GM19463 (cell line): ENCODE measurements at regions not wholly inside any gene's neighbourhood (a gene's known extent, or its start where the extent isn't known, plus 50 kb on each side); places are given as distances from the start of the nearest gene placed in this dataset.
"Not testable (repeated sequence)": the region's sequence is repeated elsewhere in the genome, so short reads cannot be mapped to it uniquely, and the experiment has no call there.

Experiments
- ATAC-seq: cut with Tn5 transposase; IDR thresholded peaks from one replicate; pipeline ENCODE4 v1.9.1; 2021; ENCODE audit warnings: mild to moderate bottlenecking, moderate library complexity; ENCODE audit not compliant: unreplicated experiment

- no peak for ATAC-seq
These were observed 115.1 kb downstream of the OTOR start for GRCh38 chr20:16863303-16863702.

DNA sequence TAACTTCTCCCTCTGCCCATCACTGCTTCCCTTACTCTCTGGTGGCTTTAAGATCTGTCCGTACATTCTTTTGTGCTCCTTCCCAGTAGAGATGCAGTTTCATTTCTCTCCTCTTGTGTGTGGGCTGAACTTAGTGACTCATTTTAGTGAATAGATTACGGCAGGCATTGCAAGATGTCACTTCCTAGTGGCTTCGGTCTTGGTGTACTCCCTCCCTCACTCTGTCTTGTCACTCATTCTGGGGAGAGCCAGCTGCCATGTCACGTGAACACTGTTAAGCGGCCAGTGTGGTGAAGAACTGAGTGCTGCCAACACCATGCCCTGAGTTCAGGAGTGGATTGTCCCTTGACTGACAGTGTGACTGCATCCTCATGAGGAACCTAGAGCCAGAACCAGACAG, 115.9 kb downstream of the OTOR start:
- no peak for ATAC-seq

GRCh38 chr20:16864963-16865362, 116.8 kb downstream of the OTOR start:
- no peak for ATAC-seq

DNA sequence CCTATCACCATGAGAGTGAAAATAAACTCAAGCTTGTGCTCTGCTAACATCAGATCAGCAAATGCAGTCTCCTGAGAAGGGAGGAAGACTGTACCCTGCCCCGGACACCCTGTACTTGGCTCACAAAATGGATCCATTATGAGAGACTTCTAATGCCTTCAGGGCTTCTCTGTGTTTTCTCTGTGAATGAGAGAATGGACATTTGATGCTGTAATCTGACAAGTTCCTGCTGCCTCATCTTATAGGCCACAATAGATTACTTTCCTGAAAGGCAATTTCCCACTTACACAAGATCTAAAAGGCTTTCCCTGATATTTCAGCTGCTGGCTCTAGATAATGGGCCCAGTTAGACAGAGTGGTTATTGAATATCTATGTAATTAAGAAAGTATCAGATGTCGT, 117.2 kb downstream of the OTOR start:
- ATAC-seq, result no peak

- not testable (repeated sequence) for ATAC-seq
These were observed 125.0 kb downstream of the OTOR start for GRCh38 chr20:16873124-16873523.

DNA sequence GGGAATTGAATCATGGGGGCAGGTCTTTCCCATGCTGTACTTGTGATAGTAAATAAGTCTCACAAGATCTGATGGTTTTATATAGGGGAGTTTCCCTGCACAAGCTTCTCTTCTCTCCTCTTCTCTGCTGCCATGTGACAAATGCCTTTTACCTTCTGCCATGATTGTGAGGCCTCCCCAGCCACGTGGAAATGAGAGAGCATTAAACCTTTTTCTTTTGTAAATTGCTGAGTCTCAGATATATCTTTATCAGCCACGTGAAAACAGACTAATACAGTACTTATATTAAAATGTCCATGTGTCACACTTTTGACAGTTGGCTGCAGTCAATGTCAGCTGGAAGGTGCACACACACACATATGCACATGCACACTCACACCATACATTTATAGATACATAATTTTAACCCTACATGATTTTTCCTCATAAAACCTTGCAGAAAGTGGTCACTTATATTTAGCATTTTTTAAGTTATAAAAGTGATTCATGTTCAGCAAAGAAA, 128.9 kb downstream of the OTOR start:
- no peak for ATAC-seq

- no peak for ATAC-seq
These were observed 137.6 kb downstream of the OTOR start for GRCh38 chr20:16885746-16886145.

GRCh38 chr20:16898433-16898832, 150.3 kb downstream of the OTOR start:
- no peak for ATAC-seq

DNA sequence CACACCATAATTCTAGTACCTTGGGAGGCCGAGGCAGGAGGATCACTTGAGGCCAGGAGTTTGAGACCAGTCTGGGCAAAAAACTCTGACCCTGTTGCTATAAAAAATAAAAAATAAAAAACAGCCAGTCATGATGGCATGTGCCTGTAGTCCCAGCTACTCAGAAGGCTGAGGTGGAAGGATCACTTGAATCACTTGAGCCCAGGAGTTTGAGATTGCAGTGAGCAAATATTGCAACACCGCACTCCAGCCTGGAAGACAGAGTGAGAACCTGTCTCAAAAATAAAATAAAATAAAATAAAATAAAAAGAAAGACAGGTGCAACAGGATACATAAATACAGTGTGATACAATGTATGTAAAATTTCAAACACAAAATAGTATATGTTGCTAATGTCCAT, 154.5 kb downstream of the OTOR start:
- ATAC-seq, result no peak

DNA sequence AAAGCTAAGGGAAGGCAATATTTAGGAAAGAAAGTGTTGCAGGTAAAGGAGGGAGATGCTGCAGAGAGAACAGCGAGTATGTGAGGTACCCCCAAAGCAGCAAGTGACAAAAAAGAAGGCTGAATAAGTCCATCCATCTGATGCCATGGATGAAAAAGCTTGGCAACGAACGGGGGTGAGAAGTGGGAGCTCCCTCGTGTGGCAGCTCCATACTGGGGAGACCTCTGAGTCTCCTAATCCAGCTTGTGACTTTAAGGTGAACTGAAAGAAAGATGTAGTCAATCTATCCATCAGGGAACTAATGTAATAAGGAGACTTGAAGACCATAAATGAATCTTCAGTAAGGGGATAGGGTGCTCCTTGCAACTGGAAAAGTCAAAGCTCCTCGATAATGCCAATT, 156.6 kb downstream of the OTOR start:
- no peak for ATAC-seq

- no peak for ATAC-seq
These were observed 166.1 kb downstream of the OTOR start for GRCh38 chr20:16914277-16914676.

GRCh38 chr20:16916165-16916564, 168.0 kb downstream of the OTOR start:
- ATAC-seq, result no peak

DNA sequence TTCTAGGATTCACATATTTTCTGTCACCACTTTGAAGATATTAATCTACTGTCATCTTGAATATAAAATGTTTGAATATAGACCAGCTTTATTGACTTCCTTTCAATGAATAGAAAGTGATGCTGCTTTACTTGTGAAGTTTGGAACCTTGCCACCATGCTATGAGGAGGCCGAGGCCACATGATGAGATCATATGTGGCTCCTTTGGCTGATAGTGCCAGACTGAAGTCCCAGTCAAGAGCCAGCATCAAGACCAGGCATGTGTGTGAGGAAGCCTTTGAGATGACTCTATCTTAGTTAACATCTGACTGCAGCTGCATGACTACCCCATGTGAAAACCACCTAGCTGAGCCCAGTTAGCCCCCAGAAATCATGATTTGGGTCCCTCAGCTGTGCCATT, 169.5 kb downstream of the OTOR start:
- ATAC-seq, result no peak

DNA sequence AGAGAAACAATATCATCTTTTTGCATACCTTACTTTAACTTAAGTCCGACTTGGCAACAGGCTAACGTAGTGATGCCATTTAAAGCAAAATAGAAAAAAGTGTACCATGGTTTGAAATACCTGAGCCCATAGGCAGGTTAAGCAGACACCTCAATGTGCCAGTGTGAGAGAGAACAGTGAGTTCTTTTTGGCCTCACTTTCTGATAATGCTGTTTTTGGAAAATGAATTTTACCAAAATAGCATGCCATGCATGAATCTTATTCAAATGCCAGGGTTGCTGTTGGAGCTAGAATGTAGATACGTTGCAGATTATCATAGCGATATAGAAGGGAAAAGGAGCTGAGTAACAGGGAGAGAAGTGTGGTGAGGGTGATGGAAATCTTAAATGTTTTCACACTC, 170.2 kb downstream of the OTOR start:
- no peak for ATAC-seq

DNA sequence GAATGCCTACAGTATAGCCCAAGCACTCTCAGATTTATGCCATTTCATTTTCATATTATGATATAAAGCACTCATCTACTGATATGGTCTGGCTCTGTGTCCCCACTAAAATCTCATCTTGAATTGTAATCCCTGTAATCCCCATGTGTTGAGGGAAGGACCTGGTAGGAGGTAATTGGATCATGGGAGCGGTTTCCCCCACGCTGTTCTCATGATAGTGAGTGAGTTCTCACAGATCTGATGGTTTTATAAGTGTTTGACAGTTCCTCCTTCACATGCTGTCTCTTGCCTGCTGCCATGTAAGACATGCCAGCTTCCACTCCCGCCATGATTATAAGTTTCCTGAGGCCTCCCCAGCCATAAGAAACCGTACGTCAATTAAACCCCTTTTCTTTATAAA, 171.7 kb downstream of the OTOR start:
- no peak for ATAC-seq

GRCh38 chr20:16922834-16923233, 174.7 kb downstream of the OTOR start:
- ATAC-seq, result no peak

- no peak for ATAC-seq
These were observed 178.7 kb downstream of the OTOR start for GRCh38 chr20:16926626-16927430.

DNA sequence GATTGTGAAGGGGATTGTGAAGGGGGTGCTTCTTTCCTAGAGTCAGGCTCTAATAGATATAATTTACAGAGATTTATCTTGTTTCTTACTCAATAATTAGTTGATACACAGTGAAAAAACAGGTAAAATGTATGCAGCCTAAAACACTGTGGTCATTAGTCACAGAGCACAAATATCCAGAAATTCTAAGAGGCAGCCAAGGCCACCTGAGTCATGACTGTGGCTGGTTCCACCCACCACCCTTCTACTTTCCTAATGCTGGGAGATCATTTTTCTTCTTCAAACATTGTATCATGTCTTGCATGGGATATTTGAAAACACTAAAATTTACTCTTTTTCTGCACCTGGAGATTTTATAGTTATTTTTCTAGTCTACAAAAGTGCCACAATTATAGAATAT, 181.6 kb downstream of the OTOR start:
- ATAC-seq, result no peak

DNA sequence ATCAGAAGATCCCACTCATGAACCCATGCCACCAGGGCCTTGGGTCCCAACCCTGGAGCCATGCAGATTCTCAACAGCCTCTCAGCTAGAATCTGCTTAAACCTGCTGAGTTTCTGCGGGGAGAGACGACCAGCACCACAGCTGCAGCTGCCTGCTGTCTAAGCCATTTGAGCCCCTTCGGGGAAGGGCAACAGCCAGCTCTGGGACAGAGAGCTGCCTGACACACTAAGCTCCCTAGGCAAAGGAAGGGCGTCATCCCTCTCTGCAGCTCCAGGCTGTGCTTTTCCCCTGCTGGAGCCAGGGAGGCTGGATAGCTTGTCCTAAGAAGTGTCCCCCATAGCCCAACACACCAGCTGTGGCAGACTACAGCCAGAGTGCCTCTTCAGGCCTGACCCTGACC, 182.5 kb downstream of the OTOR start:
- no peak for ATAC-seq

DNA sequence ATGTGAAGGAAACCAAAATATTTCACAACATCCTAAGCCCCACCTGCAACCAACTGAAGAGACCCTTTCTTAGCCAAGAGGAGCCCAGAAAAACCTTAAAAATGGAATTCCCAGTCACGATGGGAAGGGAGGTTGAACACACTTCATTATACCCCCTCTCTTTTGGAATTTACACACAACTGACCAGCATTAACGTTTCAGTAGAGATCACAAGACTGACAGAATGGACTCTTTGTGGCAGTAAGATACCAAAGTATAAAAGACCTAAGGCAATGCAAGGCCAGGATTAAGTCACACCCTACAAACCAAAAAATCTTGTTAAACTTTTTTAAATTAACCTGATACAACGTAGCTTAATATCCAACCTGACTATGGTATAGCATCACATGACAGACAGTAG, 190.9 kb downstream of the OTOR start:
- ATAC-seq, result no peak

DNA sequence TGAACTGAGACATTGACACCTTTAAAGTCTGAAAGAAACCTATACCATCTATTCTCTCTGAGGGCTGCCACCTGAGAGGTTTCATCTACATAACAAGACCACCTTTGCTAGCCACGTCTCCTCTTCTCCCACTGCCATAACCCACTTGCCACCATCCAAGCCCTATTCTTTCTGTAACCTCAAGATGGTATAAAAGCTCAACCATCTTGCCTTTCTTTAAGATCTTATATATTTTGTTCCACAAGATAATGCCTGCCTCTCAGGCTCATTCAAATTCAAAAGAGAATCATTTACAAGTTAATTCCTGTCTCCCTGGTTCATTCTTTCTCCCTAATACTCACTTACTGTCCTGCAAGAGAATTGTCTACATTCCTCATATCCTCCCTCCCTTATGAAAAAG, 192.5 kb downstream of the OTOR start:
- ATAC-seq, result no peak

DNA sequence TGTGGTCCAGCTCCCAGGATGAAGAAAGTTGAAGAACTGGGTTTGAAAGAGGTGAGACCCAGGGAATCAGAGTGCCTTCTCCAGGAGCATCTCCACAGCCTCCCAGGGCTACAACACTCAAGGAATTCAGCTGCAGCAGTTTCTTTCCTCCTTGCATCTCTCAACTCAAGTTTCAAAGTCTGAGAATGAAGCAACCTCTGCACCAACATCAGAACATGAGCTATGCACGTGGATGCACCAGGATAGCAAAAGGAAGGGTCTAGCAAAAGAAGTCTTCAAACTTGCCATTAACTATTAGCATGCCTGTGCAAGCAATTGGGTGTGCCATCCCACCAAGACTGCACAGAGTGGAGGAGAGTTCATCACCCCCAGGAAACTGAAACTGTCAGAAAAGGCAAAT, 193.9 kb downstream of the OTOR start:
- no peak for ATAC-seq

- no peak for ATAC-seq
These were observed 194.6 kb downstream of the OTOR start for GRCh38 chr20:16942756-16943155.
